Type B pancreatic cell (in vitro differentiated cells): ENCODE measurements at regions not wholly inside any gene's neighbourhood (a gene's known extent, or its start where the extent isn't known, plus 50 kb on each side); places are given as distances from the start of the nearest gene placed in this dataset.
"Not testable (repeated sequence)": the region's sequence is repeated elsewhere in the genome, so short reads cannot be mapped to it uniquely, and the experiment has no call there.

Experiments used
- DNase-seq: peaks from one replicate; pipeline ENCODE4 v3.0.0; 2021; ENCODE audit warnings: mixed read lengths; ENCODE audit not compliant: unreplicated experiment; ENCODE audit errors: extremely low spot score
- H3K27ac Mint-ChIP-seq: 2 replicates; pipeline ENCODE4 v1.8.0; 2021; ENCODE audit warnings: mild to moderate bottlenecking, mixed read lengths
- H3K27me3 Mint-ChIP-seq: 2 replicates; pipeline ENCODE4 v1.8.0; 2021; ENCODE audit warnings: mixed read lengths
- H3K36me3 Mint-ChIP-seq: 2 replicates; pipeline ENCODE4 v1.8.0; 2021; ENCODE audit warnings: mixed read lengths
- H3K4me1 Mint-ChIP-seq: one replicate; pipeline ENCODE4 v1.8.0; 2021; ENCODE audit warnings: mixed read lengths; ENCODE audit not compliant: unreplicated experiment
- H3K4me3 Mint-ChIP-seq: 2 replicates; pipeline ENCODE4 v1.8.0; 2021; ENCODE audit warnings: mild to moderate bottlenecking, mixed read lengths
- H3K9me3 Mint-ChIP-seq: 2 replicates; pipeline ENCODE4 v1.8.0; 2021; ENCODE audit warnings: mixed read lengths
- CTCF ChIP-seq: fragments of 200-600 bp; sonication (generic); conservative IDR thresholded peaks from 2 replicates; pipeline ENCODE4 v1.5.0; 2021; ENCODE audit warnings: antibody characterized with exemption, mild to moderate bottlenecking

GRCh38 chr19:30959011-30959410, 390.2 kb downstream of the TSHZ3 start:
- Mint-ChIP-seq H3K36me3 (no peaks in the 10 kb centered on the region), H3K4me1 (no peaks in the 10 kb centered on the region), H3K9me3 (no peaks in the 10 kb centered on the region), H3K4me3 (no peak overlapping the region), H3K27me3 (peaks cover 3% of the 10 kb centered on the region), H3K27ac (no peak overlapping the region)
- DNase-seq: no peak
- no peak for TF ChIP-seq CTCF

- H3K4me1 Mint-ChIP-seq: no peaks in the 10 kb centered on the region
- peaks cover 17% of the 10 kb centered on the region for H3K27me3 Mint-ChIP-seq
- no peaks in the 10 kb centered on the region for H3K9me3 Mint-ChIP-seq
- H3K27ac Mint-ChIP-seq: no peak overlapping the region
- H3K4me3 Mint-ChIP-seq: no peak overlapping the region
- no peaks in the 10 kb centered on the region for H3K36me3 Mint-ChIP-seq
- TF ChIP-seq CTCF: no peak
- no peak for DNase-seq
Measured at GRCh38 chr19:30955112-30956104, 393.8 kb downstream of the TSHZ3 start.

GRCh38 chr19:30944276-30944932, 404.8 kb downstream of the TSHZ3 start:
- H3K27me3 Mint-ChIP-seq: peaks cover 38% of the 10 kb centered on the region
- H3K9me3 Mint-ChIP-seq, H3K36me3 Mint-ChIP-seq, H3K4me3 Mint-ChIP-seq, DNase-seq, H3K27ac Mint-ChIP-seq, H3K4me1 Mint-ChIP-seq: not testable (repeated sequence)

GRCh38 chr19:30943101-30943843, 406.0 kb downstream of the TSHZ3 start:
- H3K27me3 Mint-ChIP-seq: peaks cover 38% of the 10 kb centered on the region
- TF ChIP-seq CTCF: no peak
- H3K9me3 Mint-ChIP-seq: no peaks in the 10 kb centered on the region
- H3K36me3 Mint-ChIP-seq: no peaks in the 10 kb centered on the region
- no peaks in the 10 kb centered on the region for H3K4me1 Mint-ChIP-seq
- no peak overlapping the region for H3K4me3 Mint-ChIP-seq
- no peak overlapping the region for H3K27ac Mint-ChIP-seq
- DNase-seq: no peak

GRCh38 chr19:30942636-30943035, 406.6 kb downstream of the TSHZ3 start:
- DNase-seq: no peak
- no peaks in the 10 kb centered on the region for H3K9me3 Mint-ChIP-seq
- H3K4me3 Mint-ChIP-seq: no peak overlapping the region
- H3K4me1 Mint-ChIP-seq: no peaks in the 10 kb centered on the region
- TF ChIP-seq CTCF: no peak
- H3K27me3 Mint-ChIP-seq: peaks cover 38% of the 10 kb centered on the region
- no peaks in the 10 kb centered on the region for H3K36me3 Mint-ChIP-seq
- no peak overlapping the region for H3K27ac Mint-ChIP-seq
